ENCODE measurements at regions not wholly inside any gene's neighbourhood (a gene's known extent, or its start where the extent isn't known, plus 50 kb on each side); places are given as distances from the start of the nearest gene placed in this dataset.
A peak's percentile ranks its signal among the peaks of the same experiment; 100 is the strongest.

GRCh38 chr19:5216141-5216847 lies 124.3 kb downstream of the PTPRS start:
- no peak for DNase-seq

DNA sequence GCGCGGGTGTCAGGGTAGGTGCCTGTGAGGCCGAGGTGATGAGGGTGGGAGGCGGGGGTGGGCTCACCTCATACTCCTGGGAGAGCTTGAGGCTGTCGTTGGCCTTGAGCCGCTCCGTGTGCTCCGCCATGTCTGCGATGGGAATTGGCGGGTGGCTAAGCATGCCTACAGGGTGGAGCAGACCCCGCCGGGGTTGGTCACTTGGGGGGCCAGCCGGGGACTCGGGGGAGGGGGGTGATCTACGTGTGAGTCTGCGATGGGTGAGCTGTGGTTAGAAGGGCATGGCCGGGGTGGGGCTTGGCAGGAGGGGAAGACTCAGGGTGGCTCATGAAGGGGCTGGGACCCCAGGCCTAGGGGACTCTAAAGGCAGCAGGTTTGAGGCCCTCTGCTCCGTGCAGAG lies 125.2 kb downstream of the PTPRS start:
- no peak for DNase-seq

- no peak for DNase-seq
These were observed 125.7 kb downstream of the PTPRS start for GRCh38 chr19:5214902-5215301.

DNA sequence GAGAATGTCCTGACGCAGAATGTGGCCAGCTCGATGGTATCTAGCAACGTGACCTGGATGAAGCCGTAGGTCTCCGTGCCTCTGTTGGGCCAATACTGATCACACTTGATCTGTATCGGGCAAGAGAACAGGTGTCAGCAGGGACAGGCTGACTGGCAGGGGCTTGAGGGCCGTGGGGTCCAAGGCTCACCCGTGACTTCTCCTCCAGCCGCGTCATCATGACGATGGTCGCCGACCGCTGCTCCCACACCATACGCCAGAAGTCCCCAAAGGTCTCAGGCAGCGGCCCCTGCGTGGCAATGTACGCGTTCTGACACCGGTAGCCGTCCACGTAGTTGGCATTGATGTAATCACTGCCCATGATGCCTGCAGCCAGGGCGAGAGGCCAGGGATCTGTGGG lies 126.2 kb downstream of the PTPRS start:
- no peak for DNase-seq

DNA sequence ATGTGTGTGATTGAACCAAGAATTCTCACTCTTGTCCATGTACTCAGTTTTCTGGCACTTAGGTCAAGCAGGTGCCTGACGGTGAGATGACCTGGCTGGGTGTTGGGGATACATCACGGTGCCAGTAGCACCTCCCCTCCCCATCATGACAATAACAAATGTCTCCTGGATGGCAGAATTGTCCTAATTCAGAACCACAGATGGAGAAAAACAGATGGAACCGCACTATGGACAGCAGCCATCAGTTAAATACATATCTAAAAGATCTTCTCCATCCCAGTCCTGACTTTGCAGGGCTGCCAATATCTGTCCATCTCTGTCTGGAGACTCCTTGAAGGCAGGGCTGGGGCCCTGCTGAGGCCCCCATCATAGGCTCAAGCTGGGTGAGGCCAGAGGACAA lies 126.9 kb downstream of the PTPRS start:
- DNase-seq = no peak

GRCh38 chr19:5212101-5212500 lies 128.5 kb downstream of the PTPRS start:
- no peak for DNase-seq

DNA sequence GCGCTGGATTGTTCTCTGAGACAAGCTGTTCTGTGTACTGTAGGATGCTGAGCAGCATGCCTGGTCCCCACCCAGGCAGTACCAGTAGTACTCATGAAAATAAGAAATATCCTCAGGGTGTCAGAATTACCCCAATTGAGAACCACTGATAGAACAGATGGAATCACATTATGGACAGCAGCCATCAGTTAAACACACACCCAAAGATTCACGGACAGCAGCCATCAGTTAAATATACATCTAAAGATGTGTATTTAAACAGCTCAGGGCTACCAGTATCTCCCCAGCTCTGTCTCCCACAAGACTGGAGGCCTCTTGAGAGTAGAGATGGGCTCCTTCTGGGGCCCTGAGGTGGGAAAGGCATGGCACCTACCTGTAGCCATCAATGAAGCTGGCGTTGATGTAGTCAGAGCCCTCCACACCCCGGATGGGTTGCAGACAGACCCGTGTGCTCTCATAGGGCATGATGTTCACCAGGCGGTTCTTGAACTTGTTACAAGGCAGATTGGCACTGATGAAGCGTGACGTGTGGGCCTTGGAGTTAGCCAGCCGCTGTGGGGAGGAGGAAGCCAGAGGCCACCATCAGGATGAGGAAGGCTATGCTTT lies 129.3 kb downstream of the PTPRS start:
- no peak for DNase-seq

DNA sequence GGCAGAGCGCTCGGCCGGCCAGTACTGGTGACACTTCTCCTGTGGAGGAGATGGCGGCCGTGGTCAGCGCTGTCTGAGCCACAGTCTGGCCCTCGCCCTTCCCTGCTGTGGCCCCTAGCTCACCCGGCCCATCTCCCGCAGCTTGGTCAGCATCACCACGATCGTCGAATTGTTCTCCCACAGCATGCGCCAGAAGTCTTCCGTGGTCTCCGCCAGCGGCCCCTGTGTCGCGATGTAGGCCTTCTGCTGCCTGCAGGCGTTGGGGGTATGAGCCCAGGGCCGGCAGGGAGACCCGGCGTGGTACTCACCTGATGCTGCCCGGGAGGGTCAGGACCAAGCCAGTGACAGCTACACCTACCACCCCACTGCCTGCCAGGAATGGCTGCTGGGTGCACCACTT lies 130.1 kb downstream of the PTPRS start:
- no peak for DNase-seq

- no peak for DNase-seq
These were observed 132.8 kb downstream of the PTPRS start for GRCh38 chr19:5207806-5208205.

DNA sequence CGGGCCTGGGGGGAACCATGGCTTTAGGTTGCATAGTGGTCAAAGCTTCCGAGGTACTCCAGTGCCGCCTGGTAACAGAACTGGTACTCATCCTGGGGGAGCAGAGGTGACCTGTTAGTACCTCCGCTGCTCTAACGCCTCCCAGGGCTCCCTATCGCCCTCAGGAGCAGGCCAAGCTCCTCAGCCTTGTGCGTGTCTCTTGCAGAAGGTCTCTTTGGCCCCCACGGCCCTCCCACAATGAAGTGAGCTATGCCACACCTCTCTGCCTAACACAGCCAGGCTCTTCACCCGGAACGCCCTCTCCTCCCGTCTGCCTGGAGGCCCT lies 133.9 kb downstream of the PTPRS start:
- DNase-seq = no peak

GRCh38 chr19:5205937-5206750 lies 134.5 kb downstream of the PTPRS start:
- DNase-seq = no peak

- DNase-seq = peak; percentile 12
These were observed 135.2 kb downstream of the PTPRS start for GRCh38 chr19:5205381-5205780.

DNA sequence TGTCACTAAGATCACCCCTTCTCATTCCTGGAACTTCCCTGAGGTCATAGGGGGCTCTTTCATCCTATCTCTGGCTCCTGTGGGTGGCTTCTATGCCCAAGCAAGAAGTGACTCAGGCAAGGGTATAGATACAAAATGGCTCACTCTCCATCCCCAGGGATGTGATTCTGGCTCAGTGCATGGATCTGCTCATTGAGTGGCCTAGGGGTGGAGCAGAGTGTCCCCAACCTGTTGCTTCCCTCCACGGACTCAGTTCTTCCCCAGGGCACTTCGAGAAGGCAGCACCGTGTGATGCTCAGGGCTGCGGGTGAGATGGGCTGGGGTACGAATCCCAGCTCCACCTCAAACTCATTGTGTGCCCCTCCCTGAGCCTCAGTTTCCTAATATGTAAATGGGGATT lies 136.4 kb downstream of the PTPRS start:
- DNase-seq = no peak

Data from stimulated activated CD4-positive, alpha-beta T cell treated with anti-CD3 and anti-CD28 coated beads, Interleukin-4, amount 100 ng/mL, for 24 hours (primary cell).